Islet precursor cell (in vitro differentiated cells): ENCODE measurements at regions not wholly inside any gene's neighbourhood (a gene's known extent, or its start where the extent isn't known, plus 50 kb on each side); places are given as distances from the start of the nearest gene placed in this dataset.
"Not testable (repeated sequence)": the region's sequence is repeated elsewhere in the genome, so short reads cannot be mapped to it uniquely, and the experiment has no call there.

Source experiments
- DNase-seq: peaks from one replicate; pipeline ENCODE4 v3.0.0-alpha.2; 2018

DNA sequence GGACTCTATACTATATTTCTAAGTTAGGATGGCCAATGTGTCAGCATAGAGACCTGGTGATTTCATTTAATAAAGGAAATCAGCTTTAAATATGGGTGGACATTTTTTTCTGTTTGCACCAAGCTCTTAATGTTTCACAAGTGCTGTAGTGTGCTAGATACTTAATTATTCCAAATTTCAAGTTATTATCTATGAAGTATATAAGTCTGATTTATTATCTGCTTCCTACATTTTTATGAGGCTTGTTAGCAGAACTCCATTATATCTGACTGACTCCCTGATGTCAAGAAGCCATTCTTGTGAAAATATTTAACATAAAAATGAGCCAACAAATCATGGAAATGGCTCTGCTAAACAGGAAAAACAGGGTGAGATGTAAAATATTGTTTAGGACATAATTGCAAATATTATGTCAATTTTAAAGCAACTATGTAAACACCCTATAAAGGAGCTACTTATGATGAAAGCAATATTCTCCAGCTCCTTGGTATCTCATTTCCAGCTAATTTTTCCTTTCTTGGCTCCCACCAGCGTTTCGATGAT, 1415.2 kb downstream of the GATA3 start:
- DNase-seq = no peak

DNA sequence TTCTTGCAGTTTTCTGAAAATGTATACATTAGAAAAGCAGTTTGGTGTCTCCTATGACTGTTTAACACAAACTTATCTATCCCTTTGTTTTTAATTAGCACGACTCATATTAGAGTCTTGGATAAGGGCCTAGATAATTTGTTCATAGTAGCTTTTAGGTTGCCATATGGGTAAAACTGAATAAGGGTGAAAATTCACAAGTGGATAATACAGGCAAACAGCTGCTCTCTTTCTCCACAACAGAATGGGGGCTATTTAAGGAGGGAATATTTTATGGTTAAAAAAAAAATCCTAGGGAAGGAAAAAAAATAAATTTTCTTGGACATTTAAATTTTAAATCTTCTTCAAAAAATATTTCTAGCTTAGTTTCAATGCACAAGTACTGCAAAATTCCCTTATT, 1416.1 kb downstream of the GATA3 start:
- DNase-seq = no peak

DNA sequence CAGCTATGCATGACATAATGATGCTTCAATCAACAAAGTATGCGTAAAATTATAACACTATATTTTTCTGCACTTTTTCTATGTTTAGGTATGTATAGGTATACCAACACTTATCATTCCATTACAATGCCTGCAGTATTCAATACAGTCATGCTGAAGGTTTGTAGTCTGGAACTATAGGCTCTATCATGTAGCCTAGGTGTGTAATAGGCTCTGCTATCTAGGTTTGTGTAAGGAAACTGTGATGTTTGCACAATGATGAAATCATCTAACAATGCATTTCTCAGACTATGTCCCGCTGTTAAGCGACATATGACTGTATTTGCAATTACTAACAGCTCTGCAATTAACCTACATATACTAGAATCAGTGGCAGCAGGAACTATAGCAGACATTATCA, 1447.5 kb downstream of the GATA3 start:
- DNase-seq = no peak

DNA sequence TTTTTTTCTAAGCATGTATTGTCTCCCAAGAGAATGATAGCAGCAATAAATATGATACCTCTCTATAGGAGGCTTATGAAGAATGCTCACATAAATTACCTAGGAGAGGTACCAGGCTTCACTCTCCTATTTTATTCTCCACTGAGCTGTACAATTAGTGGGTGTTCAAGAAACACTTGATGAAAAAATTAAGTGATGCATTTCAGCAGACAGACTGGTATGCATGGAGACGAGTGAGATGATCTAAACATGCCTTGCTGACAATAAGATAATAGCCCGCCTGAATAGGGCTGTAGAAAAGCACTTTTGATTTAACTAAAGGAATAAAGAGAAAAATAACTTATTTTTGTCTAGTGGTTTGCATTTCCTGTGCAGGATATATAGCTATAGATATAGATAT, 1449.7 kb downstream of the GATA3 start:
- no peak for DNase-seq

DNA sequence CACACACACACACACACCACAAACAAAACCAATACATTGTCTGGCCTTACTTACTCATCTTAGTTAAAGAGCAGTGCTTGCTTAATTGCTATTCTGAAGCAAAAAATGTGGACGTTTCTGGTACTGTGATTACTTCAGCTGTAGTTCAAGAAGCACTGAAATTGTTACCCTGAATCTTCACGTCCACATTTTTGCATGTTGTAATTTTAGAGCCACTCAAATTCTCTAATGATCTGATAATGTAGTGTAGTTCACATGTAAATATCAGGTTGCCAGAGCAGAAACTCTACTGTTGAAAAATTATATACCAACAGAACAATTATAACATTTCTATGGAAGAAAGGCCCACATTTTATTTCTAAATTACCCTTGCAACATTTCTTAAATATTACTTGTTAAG, 1451.1 kb downstream of the GATA3 start:
- no peak for DNase-seq

DNA sequence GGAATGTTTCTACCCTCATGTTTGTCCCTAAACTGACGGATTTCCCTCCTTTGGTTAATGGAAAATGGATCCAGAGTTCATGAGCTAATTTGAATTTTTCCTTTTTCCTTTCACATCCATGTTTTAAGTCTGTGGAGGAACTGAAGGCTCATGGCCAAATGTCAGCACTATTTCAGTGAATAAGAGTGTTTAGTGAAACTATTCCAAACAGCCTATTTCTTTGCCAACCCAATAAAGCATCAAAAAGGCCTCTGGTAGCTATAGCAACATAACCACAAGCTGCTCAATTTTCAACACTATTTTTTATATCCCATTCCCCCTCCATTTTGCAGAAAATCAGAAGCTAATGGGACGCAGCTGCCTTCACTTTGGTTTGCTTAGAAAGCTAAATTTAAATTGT, 1454.1 kb downstream of the GATA3 start:
- DNase-seq = no peak

DNA sequence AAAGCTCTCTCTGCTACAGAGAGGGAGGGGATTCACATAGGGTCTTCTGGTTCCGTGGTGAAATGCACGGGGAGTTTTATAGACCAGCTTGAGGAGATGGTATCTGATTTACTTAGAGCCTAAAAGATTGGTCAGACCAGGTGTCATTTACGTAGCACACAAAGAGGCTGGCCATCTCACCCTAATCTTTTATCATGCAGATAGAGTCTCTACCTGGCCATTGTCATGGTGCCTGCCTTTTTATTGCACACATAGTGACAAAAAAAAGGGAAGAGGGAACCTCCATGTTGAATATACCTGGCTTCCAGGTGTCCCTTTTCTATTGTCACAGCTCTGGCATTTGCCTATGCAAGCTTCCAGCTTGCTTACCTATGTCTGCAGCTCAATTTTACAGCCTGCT, 1456.1 kb downstream of the GATA3 start:
- no peak for DNase-seq

DNA sequence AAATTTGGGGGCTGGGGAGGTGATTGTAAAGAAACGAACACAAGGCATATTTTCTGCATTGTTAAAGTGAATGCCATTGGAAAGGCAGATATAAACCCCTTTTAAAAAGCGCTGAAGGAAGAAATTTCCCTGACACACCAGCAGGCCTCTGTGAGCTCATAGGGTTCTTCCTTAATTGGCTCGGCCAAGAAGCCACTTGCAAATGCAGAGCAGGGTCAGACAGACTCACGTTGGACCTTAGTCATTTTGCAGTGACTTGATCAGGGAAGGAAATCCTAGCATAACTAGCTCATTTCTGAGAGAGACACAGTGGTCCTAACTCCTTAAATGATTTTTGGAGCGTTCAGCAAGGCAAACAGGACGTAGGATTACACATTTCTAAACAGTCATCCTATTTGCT, 1461.4 kb downstream of the GATA3 start:
- no peak for DNase-seq

DNA sequence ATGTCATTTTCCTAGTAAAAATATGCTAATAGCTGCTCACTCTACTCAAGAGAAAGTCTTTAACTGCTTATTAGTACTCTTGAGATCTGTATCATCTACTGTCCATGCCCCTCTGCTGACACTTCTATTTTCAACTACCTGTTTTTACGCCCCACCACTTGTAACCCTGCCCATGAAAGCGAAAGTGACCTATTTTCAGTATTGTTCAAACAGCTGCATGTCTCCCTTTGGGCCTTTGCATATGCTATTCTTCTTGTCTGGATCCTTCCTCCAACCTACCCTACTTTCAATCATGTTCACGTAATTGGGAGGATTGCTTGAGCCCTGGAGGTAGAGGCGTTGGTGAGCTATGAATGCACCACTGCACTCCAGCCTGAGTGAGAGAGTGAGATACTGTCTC, 1481.3 kb downstream of the GATA3 start:
- DNase-seq = no peak

DNA sequence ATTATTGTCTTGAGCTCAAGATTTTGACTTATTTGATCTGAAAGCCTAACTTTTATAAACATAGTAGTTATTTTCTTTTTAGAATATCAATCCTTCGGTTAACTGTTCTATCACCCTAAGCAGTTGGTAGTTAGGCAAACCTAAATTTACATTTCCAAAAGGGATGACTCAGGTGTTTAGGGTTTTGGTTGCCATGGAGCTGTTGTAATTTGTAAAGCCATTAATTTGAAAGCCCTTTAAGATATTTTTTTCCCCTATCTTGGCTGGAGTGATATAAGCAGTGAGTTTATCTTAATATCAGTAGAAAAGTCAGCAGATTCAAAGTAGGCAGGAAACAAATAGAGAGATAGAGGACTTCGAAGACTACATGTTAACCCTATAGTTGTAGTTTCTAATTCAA, 1472.6 kb upstream of the CELF2 start:
- DNase-seq = no peak

DNA sequence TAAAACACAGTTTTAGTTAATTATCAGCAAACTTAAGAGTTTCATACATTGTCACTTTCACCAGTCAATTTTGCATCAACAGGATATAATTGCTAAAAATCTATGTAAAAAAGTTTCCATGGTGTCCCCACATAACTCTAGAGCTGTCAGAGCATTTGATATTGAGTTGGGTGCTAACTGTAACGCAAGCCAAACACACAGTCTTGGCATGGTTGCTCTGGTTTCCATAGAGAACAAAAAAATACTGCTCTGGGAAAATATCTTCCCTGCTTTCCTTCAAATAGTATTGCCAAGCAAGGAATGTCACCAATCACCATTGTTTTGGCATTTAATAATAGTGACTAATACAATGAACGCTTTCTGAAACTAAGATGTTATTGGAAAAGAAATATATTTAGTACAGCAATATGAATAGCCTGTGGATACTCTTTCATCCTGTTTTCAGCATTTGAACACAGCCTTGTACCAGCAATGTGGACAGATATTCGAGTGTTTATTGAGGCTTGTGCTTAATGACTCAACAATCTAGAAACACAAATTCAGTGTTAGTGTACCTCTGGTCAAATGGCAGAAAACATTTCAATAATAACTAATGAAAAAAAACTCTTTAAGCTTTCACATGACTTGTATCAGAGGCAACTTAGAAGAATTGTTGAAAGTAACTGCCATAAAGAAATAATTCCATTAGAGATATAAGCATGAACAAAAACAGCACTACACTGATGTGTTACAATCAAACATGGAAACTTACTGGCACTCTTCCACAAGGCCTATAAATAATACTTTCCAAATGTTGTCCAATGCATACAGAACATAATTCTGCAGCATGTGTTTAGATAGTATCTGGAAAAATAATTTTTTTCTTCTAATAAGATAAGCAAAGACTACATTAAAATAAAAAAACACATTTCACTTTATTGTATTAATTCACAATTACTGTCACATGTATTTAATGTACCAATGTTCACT, 1469.5 kb upstream of the CELF2 start:
- no peak for DNase-seq

DNA sequence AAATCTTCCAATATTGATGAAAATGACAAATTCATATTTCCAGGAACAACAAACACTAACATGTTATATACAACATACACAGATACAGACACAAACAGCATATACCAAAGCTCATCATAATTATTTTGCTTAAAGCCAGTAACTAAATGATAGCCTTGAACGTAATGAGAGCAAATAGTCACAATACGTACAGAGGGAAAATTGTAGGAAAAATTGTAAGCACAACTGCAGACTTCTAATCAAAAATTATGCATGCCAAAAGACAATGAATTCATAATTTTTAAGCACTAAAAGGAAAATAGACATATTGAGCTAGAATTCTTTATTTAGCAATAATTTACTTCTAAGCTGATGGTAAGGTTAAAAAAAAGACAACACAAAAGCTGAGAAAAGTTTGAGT, 1466.9 kb upstream of the CELF2 start:
- DNase-seq = no peak

DNA sequence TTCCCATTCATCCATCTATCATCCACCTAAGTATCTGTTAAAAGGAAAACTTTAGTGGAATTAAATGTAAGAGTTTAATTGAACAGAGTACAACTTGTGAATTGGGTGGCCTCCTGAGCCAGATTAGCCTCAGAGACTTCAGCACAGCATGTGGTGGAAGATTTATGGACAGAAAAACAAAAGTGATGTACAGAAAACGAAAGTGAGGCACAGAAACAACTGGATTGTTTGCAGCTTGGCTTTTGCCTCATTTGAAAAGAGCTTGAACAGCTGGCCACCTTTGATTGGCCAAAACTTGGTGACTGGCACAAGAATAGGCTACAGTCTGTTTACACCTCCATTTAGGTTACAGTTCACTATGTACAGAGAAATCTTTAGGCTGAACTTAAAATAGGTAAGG, 1463.4 kb upstream of the CELF2 start:
- DNase-seq = no peak

DNA sequence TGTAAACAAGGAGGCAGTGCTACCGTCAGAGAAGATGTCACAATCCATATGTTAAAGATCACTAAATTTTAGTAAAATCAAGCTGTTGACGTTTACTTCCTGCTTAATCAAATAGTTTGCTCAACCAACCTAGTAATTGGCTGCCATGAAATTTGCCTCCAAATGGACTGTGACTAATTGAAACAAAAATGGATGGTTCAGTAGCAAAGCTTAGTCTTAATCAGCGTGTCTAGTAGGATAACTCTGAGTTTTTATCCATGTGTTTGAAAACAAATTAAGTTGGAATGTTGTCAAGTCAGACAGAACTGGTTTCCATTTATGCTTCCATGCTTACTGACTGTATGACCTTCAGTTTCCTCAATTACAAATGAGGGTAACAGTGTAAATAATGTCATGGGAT, 1456.7 kb upstream of the CELF2 start:
- no peak for DNase-seq

DNA sequence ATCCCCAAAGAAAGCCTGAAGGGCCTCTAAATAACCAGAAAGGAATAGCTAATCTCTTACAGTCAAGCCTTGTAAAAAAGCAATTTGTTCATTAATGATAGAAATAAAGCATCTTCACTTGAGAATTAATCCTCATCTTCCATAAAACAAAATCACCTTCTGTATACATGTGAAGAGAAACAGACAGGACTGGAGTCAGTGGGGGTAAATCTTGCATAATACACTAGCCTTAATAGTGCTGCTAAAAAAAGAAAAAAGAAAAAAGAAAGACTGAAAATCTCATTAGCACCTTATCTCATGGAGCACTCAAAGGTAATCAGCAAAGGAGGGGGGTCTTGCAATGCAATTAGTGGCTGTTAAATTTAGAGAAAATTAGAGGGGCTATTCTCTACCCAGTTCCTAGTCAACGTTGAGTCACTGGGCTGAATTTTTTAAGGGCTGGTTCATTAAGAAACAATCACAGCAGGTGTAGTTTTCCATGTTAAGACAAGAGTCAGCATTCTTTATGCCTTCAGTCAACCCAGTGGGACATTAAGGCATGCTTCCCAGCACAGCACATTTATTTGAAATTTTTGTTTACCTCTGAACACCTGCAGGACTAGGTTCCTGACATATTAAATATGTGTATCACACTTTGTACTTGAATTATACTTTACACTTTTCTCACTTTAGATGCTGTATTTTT, 1455.7 kb upstream of the CELF2 start:
- no peak for DNase-seq

DNA sequence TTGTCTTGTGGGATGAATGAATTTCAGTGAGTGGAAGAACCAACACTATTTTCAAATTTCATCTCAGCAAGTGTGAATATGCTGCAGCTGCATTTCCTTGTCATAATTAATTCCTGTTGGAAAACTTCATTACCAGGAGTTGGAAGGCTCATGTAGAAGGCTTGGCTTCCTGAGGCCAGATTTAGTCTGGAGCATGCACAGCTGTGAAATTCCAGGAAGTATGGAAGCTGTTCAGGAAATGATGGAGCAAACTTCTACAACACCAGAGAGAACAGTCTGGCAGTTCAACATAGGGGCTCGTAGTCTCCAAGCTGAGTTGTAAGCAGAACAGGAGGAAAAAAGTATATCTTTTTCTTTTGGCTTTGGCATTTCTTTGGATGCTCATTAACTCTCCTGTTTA, 1439.9 kb upstream of the CELF2 start:
- DNase-seq = no peak

DNA sequence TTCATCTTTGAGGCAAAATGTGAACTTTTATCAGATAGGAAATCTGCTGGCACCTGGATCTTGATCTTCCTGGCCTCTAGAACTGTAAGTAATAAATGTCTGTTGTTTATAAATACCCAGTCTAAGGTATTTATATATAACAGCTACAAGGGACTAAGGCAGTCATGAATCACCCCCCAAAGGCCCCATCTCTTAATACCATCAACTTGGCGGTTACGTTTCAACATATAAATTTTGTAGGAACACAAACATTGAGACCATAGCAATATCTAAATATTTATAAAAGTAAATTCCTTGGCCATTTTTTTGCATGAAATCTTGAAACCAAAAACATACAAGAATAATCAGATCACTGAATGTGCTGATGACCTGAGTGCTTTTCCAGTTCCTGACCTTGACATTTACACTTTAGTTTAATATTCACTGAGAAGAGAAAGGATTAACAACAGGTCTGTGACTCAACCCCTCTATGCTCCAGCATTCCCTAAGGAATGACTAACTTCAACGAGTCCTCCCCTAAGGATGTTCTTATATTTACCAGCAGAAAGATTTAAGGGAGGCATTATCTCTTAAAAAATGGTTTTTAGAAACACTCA, 1438.5 kb upstream of the CELF2 start:
- no peak for DNase-seq

DNA sequence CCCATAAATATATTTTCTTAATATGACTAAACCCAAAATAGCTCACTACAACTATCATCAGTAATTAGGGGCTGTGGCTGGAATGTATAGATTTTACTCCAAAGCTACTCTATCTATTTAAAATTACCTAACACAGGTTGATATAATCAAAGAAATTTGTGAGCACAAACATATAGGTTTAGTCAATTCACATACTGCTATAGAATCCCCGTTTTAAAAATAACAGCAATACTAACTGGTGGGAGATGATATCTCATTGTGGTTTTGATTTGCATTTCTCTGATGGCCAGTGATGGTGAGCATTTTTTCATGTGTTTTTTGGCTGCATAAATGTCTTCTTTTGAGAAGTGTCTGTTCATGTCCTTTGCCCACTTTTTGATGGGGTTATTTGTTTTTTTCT, 1434.9 kb upstream of the CELF2 start:
- DNase-seq = not testable (repeated sequence)

DNA sequence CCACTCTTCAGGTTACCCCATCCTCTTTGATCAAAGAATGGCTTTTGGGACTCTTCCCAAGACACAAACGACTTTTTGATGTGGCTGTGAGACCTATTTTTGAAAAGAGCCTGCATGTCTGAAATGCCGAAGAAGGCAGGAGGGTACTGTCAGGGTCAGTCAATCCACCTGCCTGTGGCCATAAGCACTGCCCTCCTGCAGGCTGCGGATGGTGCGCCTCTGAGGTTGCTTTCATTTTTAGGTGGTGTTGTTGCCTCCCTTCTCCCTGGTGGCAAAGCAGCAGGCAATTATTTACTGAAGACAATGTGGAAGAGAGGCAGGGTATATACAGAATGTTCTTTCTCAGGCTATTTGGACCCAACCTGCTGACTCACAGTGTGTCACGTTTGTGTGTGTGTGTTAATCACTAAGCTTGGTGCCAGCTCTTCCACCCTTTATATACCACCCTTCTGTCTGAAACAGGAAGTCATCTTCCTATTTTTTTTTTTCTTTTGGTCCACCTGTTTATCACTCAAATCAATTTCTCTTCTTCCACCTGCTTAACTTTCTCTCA, 1421.2 kb upstream of the CELF2 start:
- DNase-seq = no peak

DNA sequence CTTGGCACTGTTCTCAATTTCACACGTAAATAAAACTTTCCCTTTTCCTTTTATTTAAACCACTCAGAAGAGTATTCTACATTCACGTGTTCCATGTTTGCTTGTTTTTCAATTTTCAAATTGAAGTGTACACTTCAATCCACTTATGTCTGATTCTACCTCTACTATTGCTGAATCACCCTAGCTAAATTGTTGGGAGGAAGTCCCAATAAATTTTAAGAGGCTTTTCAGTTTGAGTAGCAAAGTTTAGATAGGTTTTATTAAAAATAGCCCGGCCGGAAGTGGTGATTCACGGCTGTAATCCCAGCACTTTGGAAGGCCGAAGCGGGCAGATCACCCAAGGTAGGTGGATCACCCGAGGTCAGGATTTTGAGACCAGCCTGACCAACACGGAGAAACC, 1414.7 kb upstream of the CELF2 start:
- DNase-seq = no peak

DNA sequence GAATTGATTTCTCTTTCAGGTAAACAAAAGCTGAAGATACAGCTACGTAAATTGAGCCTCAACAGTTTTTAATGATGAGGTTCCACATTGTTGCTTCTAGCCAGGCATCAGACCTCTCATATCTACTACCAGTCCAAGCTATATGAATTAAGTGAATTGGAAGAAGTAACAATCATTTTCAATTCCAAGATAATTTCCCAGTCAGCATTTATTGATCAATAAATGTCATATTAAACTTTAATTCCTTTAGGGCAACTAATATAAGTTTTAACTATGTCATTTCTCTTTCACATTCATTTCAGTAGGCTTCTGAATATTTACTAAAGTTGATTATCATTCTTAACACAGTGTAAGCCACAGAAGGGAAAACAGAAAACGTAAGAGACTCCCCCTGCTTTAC, 1413.7 kb upstream of the CELF2 start:
- no peak for DNase-seq

DNA sequence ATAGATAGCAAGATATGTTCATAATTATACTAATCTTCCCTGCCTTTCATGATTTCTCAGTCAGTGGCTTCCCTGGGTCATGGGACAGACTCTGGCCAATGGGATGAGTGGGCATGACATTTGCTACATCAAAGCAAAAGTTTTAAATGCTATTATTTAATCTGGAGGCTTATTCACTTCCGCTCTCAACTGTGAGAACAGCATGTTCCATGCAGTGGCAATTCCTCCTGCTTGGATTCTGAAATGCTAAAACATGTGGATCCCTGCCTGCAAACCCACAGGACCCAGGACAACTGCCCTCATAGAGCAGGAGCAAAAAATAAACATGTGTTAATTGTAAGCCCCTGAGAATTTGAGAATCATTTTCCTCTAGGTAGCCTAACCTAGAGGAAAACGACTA, 1412.4 kb upstream of the CELF2 start:
- DNase-seq = no peak

DNA sequence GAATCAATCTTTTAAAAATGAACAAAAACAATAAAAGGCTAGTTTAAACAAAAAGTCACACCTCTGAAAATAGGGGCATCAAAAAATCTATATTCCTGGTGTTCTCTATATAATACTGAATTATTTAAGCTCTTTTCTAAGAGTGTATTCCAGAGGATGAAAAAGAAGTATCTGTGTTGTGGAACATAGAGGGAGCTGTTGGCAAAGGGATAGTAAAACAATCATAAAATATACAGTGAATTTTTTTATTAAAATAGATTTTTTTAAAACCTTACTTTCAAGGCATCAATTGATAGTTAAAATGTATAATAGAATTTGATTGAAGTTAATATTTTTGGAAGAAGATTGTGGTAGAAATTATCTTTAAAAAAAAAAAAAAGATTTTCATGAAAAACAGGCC, 1409.1 kb upstream of the CELF2 start:
- DNase-seq = no peak
